Bronchial epithelial cell (primary cell): ENCODE measurements at regions not wholly inside any gene's neighbourhood (a gene's known extent, or its start where the extent isn't known, plus 50 kb on each side); places are given as distances from the start of the nearest gene placed in this dataset.
"Not testable (repeated sequence)": the region's sequence is repeated elsewhere in the genome, so short reads cannot be mapped to it uniquely, and the experiment has no call there.

Source experiments
- DNase-seq: peaks from one replicate; pipeline ENCODE4 v3.0.0-alpha.2; 2010; ENCODE audit warnings: low read depth
- FAIRE-seq: peaks from 2 replicates; lab custom pipeline; 2011; peaks lifted over from hg19 to GRCh38; lab: Jason Lieb, UNC
- H3K27me3 ChIP-seq: 2 replicates; pipeline ENCODE4 v1.5.1; 2011; ENCODE audit warnings: low read length; ENCODE audit not compliant: control insufficient read depth, insufficient read depth
- H3K36me3 ChIP-seq: 2 replicates; pipeline ENCODE4 v1.5.1; 2011; ENCODE audit warnings: low read length; ENCODE audit not compliant: control insufficient read depth, insufficient read depth
- H3K4me3 ChIP-seq: 2 replicates; pipeline ENCODE4 v1.5.1; 2011; ENCODE audit warnings: mild to moderate bottlenecking, low read depth, low read length, control low read depth
- TF ChIP-seq, protein P1 (sequence below): IDR thresholded peaks from 2 replicates; pipeline ENCODE4 v1.5.1; 2011; ENCODE audit warnings: mild to moderate bottlenecking, moderate library complexity, low read length, control low read depth, inconsistent platforms; ENCODE audit not compliant: insufficient read depth, severe bottlenecking

GRCh38 chr4:66275411-66276038, 605.2 kb upstream of the EPHA5 start:
- Histone ChIP-seq H3K36me3 (no peaks in the 10 kb centered on the region), H3K4me3 (no peak overlapping the region), H3K27me3 (no peaks in the 10 kb centered on the region)
- no peak for DNase-seq
- TF ChIP-seq, protein P1, sequence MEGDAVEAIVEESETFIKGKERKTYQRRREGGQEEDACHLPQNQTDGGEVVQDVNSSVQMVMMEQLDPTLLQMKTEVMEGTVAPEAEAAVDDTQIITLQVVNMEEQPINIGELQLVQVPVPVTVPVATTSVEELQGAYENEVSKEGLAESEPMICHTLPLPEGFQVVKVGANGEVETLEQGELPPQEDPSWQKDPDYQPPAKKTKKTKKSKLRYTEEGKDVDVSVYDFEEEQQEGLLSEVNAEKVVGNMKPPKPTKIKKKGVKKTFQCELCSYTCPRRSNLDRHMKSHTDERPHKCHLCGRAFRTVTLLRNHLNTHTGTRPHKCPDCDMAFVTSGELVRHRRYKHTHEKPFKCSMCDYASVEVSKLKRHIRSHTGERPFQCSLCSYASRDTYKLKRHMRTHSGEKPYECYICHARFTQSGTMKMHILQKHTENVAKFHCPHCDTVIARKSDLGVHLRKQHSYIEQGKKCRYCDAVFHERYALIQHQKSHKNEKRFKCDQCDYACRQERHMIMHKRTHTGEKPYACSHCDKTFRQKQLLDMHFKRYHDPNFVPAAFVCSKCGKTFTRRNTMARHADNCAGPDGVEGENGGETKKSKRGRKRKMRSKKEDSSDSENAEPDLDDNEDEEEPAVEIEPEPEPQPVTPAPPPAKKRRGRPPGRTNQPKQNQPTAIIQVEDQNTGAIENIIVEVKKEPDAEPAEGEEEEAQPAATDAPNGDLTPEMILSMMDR: no peak
- no peak for FAIRE-seq

DNA sequence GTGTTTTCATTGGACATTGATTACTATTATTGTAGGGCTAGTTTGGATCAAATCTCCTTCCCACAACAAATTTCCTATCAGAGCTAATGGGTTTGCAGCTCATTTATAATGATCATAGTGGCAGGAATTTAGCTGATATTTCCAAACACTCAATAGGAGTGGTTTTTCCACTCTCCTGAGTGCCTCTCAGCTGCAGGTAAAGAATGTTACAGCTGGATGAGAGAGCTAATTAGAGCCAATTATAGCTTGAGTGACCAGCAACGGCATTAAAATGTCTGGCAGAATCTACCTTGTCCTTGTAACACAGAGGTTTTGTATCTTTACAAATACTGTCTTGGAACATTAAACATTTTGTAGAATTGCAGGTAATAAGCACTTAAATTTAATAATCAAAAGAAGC, 602.8 kb upstream of the EPHA5 start:
- Histone ChIP-seq H3K36me3 (no peaks in the 10 kb centered on the region), H3K27me3 (no peaks in the 10 kb centered on the region), H3K4me3 (no peak overlapping the region)
- TF ChIP-seq, protein P1: no peak
- DNase-seq: no peak
- no peak for FAIRE-seq

DNA sequence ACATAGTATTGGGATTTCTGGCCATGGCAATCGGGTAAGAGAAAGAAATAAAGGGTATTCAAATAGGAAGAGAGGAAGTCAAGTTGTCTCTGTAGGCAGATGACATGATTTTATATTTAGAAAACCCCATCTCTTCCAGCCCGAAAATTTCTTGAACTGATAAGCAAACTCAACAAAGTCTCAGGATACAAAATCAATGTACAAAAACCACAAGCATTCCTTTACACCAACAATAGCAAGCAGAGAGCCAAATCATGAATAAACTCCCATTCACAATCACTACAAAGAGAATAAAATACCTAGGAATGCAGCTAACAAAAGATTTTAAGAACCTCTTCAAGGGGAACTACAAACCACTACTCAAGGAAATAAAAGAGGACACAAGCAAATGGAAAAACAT, 600.1 kb upstream of the EPHA5 start:
- not testable (repeated sequence) for H3K36me3 ChIP-seq, FAIRE-seq

GRCh38 chr4:66266554-66266953, 596.3 kb upstream of the EPHA5 start:
- not testable (repeated sequence) for FAIRE-seq, H3K4me3 ChIP-seq

More for the DNA sequence above, 600.1 kb upstream of the EPHA5 start:
- H3K4me3 ChIP-seq, DNase-seq, H3K27me3 ChIP-seq: not testable (repeated sequence)

DNA sequence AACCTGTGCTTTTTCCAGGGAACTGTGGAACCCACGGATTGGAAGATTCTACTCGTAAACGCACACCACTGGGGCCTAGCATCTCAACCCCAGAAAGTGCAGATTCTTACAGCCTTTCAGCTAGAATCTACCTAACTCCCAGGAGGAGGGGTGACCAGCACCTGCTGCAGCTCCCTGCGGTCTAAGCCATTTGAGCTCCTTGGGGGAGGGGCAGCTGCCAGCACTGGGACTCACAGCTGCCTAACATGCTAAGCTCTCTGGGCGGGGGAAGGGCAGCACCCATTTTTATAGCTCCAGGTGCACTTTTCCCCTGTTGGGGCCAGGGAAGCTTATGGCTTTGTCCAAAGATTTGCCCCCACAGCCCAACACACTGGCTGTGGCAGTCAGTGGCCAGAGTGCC, 595.7 kb upstream of the EPHA5 start:
- H3K4me3 ChIP-seq: no peak overlapping the region
- FAIRE-seq (no peak), DNase-seq (no peak)
- H3K27me3 ChIP-seq: no peaks in the 10 kb centered on the region
- TF ChIP-seq, protein P1: no peak
- H3K36me3 ChIP-seq: no peaks in the 10 kb centered on the region

More at GRCh38 chr4:66266554-66266953, 596.3 kb upstream of the EPHA5 start:
- not testable (repeated sequence) for H3K27me3 ChIP-seq, DNase-seq, H3K36me3 ChIP-seq

GRCh38 chr4:66252291-66252690, 582.0 kb upstream of the EPHA5 start:
- no peaks in the 10 kb centered on the region for H3K27me3 ChIP-seq
- H3K4me3 ChIP-seq: no peak overlapping the region
- DNase-seq (no peak), FAIRE-seq (no peak)
- TF ChIP-seq, protein P1: no peak
- H3K36me3 ChIP-seq: no peaks in the 10 kb centered on the region

- no peak for DNase-seq
- H3K36me3 ChIP-seq: no peaks in the 10 kb centered on the region
- no peak overlapping the region for H3K4me3 ChIP-seq
- no peak for FAIRE-seq
- TF ChIP-seq, protein P1: no peak
- no peaks in the 10 kb centered on the region for H3K27me3 ChIP-seq
Measured at GRCh38 chr4:66246643-66247042, 576.4 kb upstream of the EPHA5 start.
